HepG2 (cell line): ENCODE measurements at regions not wholly inside any gene's neighbourhood (a gene's known extent, or its start where the extent isn't known, plus 50 kb on each side); places are given as distances from the start of the nearest gene placed in this dataset.

ENCODE experiments used
- ATAC-seq: fragments of 200-7000 bp; cut with Tn5 transposase; 3 replicates; pipeline ENCODE4 v1.9.1; 2020; ENCODE audit warnings: mild to moderate bottlenecking, moderate library complexity
- BruUV-seq: library from RNA; stranded (reverse); fragments of 400-500 nt; replicated peaks from 2 replicates; lab custom pipeline; 2021; lab: Mats Ljungman, UMichigan
- CTCF ChIA-PET: fragments of 300-600 bp; formaldehyde crosslinking; extraction: SDS; loops from one replicate; lab custom pipeline; 2021; ENCODE audit warnings: low total read pairs, inconsistent platforms, low intra/inter-chr PET ratio; lab: Yijun Ruan, JAX
- POLR2A ChIA-PET: fragments of 350-600 bp; sonication (Branson Sonifier 250); formaldehyde crosslinking; loops from one replicate; lab custom pipeline; 2020; ENCODE audit warnings: antibody characterized with exemption, inconsistent platforms; lab: Yijun Ruan, JAX
- DNase-seq: peaks from one replicate; pipeline ENCODE4 v3.0.0-alpha.2; 2015; ENCODE audit warnings: low spot score
- FAIRE-seq: peaks from 3 replicates; lab custom pipeline; 2011; peaks lifted over from hg19 to GRCh38; lab: Jason Lieb, UNC
- H2AFZ ChIP-seq: one replicate; pipeline ENCODE4 v1.6.1; 2011; ENCODE audit warnings: low read length, inconsistent platforms
- H3K27ac ChIP-seq: fragments of 300-600 bp; 3 replicates; pipeline ENCODE4 v1.8.0; 2011; ENCODE audit warnings: mixed run types, mild to moderate bottlenecking, mixed read lengths, low read length, inconsistent platforms; ENCODE audit not compliant: insufficient read depth; ENCODE audit errors: extremely low read length
- H3K27me3 ChIP-seq, 2 experiments: fragments of 200-600 bp in 1 of 2; 2 replicates in 1 of 2; 3 replicates in 1 of 2; pipeline versions ENCODE4 v1.6.0 to v1.8.0; 2011; ENCODE audit warnings: low read length in 2 of 2, mild to moderate bottlenecking in 2 of 2, moderate library complexity in 2 of 2, inconsistent platforms in 1 of 2; ENCODE audit not compliant: insufficient read depth in 2 of 2, control insufficient read depth in 1 of 2
- H3K36me3 ChIP-seq, 2 experiments: fragments of 200-600 bp in 1 of 2; replicated peaks in 1 of 2; 2 replicates in 1 of 2; 3 replicates in 1 of 2; pipeline versions ENCODE4 v1.5.1 to v1.8.0; 2011; ENCODE audit warnings: low read length in 2 of 2, inconsistent platforms in 1 of 2; ENCODE audit not compliant: insufficient read depth in 2 of 2, control insufficient read depth in 1 of 2
- H3K4me1 ChIP-seq: 2 replicates; pipeline ENCODE4 v1.5.1; 2012; ENCODE audit warnings: low read length, inconsistent platforms; ENCODE audit not compliant: insufficient read depth
- H3K4me2 ChIP-seq: 2 replicates; pipeline ENCODE4 v1.6.0; 2011; ENCODE audit warnings: low read depth, low read length, inconsistent platforms
- H3K4me3 ChIP-seq, 3 experiments: fragments of 200-600 bp in 1 of 3; sonication (generic), shearing (Covaris generic) in 1 of 3; replicated peaks in 1 of 3; 2 replicates each; pipeline ENCODE4 v1.5.1; 2011 to 2016; ENCODE audit warnings: low read length in 3 of 3, inconsistent platforms in 2 of 3, low read depth in 2 of 3, mild to moderate bottlenecking in 2 of 3, control low read depth in 1 of 3, mixed read lengths in 1 of 3; ENCODE audit not compliant: insufficient read depth in 1 of 3
- H3K79me2 ChIP-seq: one replicate; pipeline ENCODE4 v1.6.1; 2011; ENCODE audit warnings: low read length, inconsistent platforms; ENCODE audit not compliant: insufficient read depth
- H3K9ac ChIP-seq: 2 replicates; pipeline ENCODE4 v1.6.0; 2011; ENCODE audit warnings: mild to moderate bottlenecking, low read depth, low read length, inconsistent platforms; ENCODE audit not compliant: insufficient read depth
- H3K9me3 ChIP-seq: 2 replicates; pipeline ENCODE4 v1.5.1; 2012; ENCODE audit warnings: mild to moderate bottlenecking, low read length
- H4K20me1 ChIP-seq: 2 replicates; pipeline ENCODE4 v1.6.0; 2011; ENCODE audit warnings: inconsistent platforms, mild to moderate bottlenecking, low read length, moderate library complexity; ENCODE audit not compliant: insufficient read depth
- ATF6 ChIP-seq: sonication (generic); formaldehyde crosslinking; conservative IDR thresholded peaks from 2 replicates; pipeline ENCODE4 v1.4.0; 2020; ENCODE audit warnings: missing genetic modification reagents
- CBFB ChIP-seq: sonication (generic); formaldehyde crosslinking; IDR thresholded peaks from 2 replicates; pipeline ENCODE4 v1.4.0; 2020; ENCODE audit warnings: missing genetic modification reagents
- ETS1 ChIP-seq: sonication (generic); formaldehyde crosslinking; IDR thresholded peaks from 2 replicates; pipeline ENCODE4 v1.4.0; 2020; ENCODE audit warnings: missing genetic modification reagents
- HCFC1 ChIP-seq: fragments of 150-350 bp; IDR thresholded peaks from 2 replicates; pipeline ENCODE4 v1.6.1; 2014; ENCODE audit warnings: low read depth, low read length
- KDM5B ChIP-seq: sonication (generic); formaldehyde crosslinking; IDR thresholded peaks from 2 replicates; pipeline ENCODE4 v1.4.0; 2020; ENCODE audit warnings: missing genetic modification reagents, mild to moderate bottlenecking, borderline replicate concordance
- NFKB2 ChIP-seq: sonication (generic); formaldehyde crosslinking; IDR thresholded peaks from 2 replicates; pipeline ENCODE4 v1.4.0; 2020; ENCODE audit warnings: missing genetic modification reagents, borderline replicate concordance
- POLR2AphosphoS5 ChIP-seq: IDR thresholded peaks from 2 replicates; pipeline ENCODE4 v1.6.1; 2012; ENCODE audit warnings: low read depth, low read length
- ZNF207 ChIP-seq: fragments of 450-650 bp; IDR thresholded peaks from 2 replicates; pipeline ENCODE4 v1.6.1; 2016; ENCODE audit warnings: antibody characterized with exemption, borderline replicate concordance
- WGBS: methylation state at CpG from one replicate; pipeline ENCODE4 v1.1.6; 2017; ENCODE audit warnings: low lambda C conversion rate; 5-methylcytosine and 5-hydroxymethylcytosine counted together
- in situ Hi-C: cut with HindIII; loops from 2 replicates; pipeline ENCODE4 v1.10.0; 2017; ENCODE audit warnings: low pct_unique_long_range_greater_than_20kb; ENCODE audit not compliant: extremely low pct_ligation_motif_present
- intact Hi-C: fragments of 100-400 bp; cut with micrococcal nuclease; formaldehyde crosslinking; loops from one replicate; pipeline ENCODE4 v1.10.0; 2022; ENCODE audit not compliant: unreplicated experiment

- Histone ChIP-seq H3K4me1 (no peaks in the 10 kb centered on the region), H3K27ac (no peak overlapping the region), H4K20me1 (no peaks in the 10 kb centered on the region), H3K79me2 (no peaks in the 10 kb centered on the region), H3K9me3 (no peaks in the 10 kb centered on the region), H3K27me3 (peaks cover 0 to 31% of the 10 kb centered on the region in 2 experiments; a peak in 1 of 5 replicates), H3K4me3 (no peak overlapping the region), H3K36me3 (no peaks in the 10 kb centered on the region), H3K4me2 (no peak overlapping the region), H3K9ac (no peak overlapping the region), H2AFZ (no peak overlapping the region)
- DNase-seq, result no peak
- no peak for ATAC-seq
- intact Hi-C loops (no loop called here), in situ Hi-C loops (no loop called here)
- CTCF ChIA-PET, result no interaction called here
- POLR2A ChIA-PET, result no interaction called here
- WGBS, result 33% methylated on average over 4 of the region's 4 CpGs
- FAIRE-seq, result no peak
- no peak for TF ChIP-seq ATF6 (CRISPR knock-in tag)
- no peak for TF ChIP-seq ZNF207
- BruUV-seq, result no TSS peak
Observed at GRCh38 chr6:6741264-6741663, 152.7 kb downstream of the LY86 start.

GRCh38 chr6:6742535-6742934, 154.0 kb downstream of the LY86 start:
- Histone ChIP-seq H2AFZ (no peak overlapping the region), H3K4me2 (no peak overlapping the region), H3K27me3 (peaks cover 2 to 43% of the 10 kb centered on the region in 2 experiments; a peak in 2 of 5 replicates), H3K4me3 (no peak overlapping the region), H4K20me1 (no peaks in the 10 kb centered on the region)
- in situ Hi-C loops, result no loop called here
- FAIRE-seq (no peak), DNase-seq (no peak), ATAC-seq (no peak)
- CTCF ChIA-PET, result no interaction called here
- BruUV-seq, result no TSS peak
- intact Hi-C loops, result no loop called here
- no peak for TF ChIP-seq POLR2AphosphoS5
- no peak for TF ChIP-seq CBFB (CRISPR knock-in tag)
- TF ChIP-seq KDM5B (CRISPR knock-in tag), result no peak
- no peak for TF ChIP-seq HCFC1
- no peak for TF ChIP-seq ETS1
- TF ChIP-seq NFKB2 (CRISPR knock-in tag), result no peak
- TF ChIP-seq, all 625 proteins: peak for 0
- H3K9ac ChIP-seq, result no peak overlapping the region
- 9% methylated on average over 2 of the region's 2 CpGs for WGBS
- no peaks in the 10 kb centered on the region for H3K4me1 ChIP-seq
- no peaks in the 10 kb centered on the region for H3K9me3 ChIP-seq
- no peaks in the 10 kb centered on the region for H3K36me3 ChIP-seq
- H3K79me2 ChIP-seq, result no peaks in the 10 kb centered on the region
- POLR2A ChIA-PET, result no interaction called here
- H3K27ac ChIP-seq, result no peak overlapping the region
